ENCODE measurements at regions not wholly inside any gene's neighbourhood (a gene's known extent, or its start where the extent isn't known, plus 50 kb on each side); places are given as distances from the start of the nearest gene placed in this dataset.

GRCh38 chr11:105189581-105189980 lies 50.0 kb upstream of the CARD18 start:
- no peak for DNase-seq (ENCODE audit: low spot score)
